SK-N-SH treated with all-trans-retinoic acid at 6 μM for 48 hours (cell line): ENCODE measurements at regions not wholly inside any gene's neighbourhood (a gene's known extent, or its start where the extent isn't known, plus 50 kb on each side); places are given as distances from the start of the nearest gene placed in this dataset.

ENCODE experiments used
- ESRRG ChIP-seq: fragments of 250-450 bp; sonication (Bioruptor Pico); IDR thresholded peaks from 2 replicates; pipeline ENCODE4 v1.6.1; 2021; ENCODE audit warnings: mild to moderate bottlenecking
- RARB ChIP-seq: fragments of 250-450 bp; sonication (Bioruptor Pico); IDR thresholded peaks from 2 replicates; pipeline ENCODE4 v1.8.0; 2021; ENCODE audit warnings: mild to moderate bottlenecking, moderate library complexity
- ZNF8 ChIP-seq: fragments of 450-650 bp; formaldehyde crosslinking; IDR thresholded peaks from 2 replicates; pipeline ENCODE4 v1.5.0; 2020; ENCODE audit warnings: mild to moderate bottlenecking, moderate library complexity
- TF ChIP-seq, protein P1 (sequence below): fragments of 250-450 bp; sonication (Bioruptor Pico); IDR thresholded peaks from 2 replicates; pipeline ENCODE4 v1.8.0; 2020; ENCODE audit warnings: mild to moderate bottlenecking, moderate library complexity, borderline replicate concordance
- TF ChIP-seq, protein P2 (sequence below): fragments of 250-450 bp; sonication (Bioruptor Pico); IDR thresholded peaks from 2 replicates; pipeline ENCODE4 v1.5.0; 2020; ENCODE audit warnings: mild to moderate bottlenecking, moderate library complexity

DNA sequence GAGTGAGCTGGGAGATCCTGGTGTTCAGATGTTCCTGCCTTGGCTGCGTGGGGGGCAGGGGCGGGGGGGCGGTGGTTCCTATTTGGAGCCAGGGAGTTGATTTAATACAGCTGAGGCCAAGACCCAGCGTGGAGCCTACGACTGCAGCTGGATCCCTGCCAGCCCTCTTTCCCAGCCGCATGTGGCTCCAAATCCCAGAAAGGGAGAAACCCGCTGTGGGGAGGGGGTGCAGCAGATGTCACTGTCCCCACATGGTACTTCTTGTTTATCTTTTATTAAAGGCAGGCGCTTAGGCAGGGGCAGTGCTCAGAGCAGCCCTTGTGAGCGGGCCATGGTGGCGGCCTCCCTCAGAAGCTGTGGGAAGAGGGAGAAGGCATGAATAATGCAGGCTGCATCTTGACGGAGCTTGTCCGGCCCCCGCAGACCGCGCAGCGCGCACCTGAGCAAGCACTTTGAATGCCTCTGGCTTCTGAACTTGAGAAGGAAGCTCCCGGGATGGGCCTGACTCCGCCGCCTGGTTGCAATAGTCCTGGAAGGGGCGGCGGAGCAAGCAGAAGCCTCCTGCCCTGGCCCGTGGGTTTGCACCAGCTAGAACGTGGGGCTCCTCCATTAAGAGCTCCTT, 112.1 kb downstream of the GLI2 start:
- TF ChIP-seq ESRRG (CRISPR knock-in tag) (no peak), RARB (CRISPR knock-in tag) (no peak), ZNF8 (CRISPR knock-in tag) (no peak)
- TF ChIP-seq, protein P1, sequence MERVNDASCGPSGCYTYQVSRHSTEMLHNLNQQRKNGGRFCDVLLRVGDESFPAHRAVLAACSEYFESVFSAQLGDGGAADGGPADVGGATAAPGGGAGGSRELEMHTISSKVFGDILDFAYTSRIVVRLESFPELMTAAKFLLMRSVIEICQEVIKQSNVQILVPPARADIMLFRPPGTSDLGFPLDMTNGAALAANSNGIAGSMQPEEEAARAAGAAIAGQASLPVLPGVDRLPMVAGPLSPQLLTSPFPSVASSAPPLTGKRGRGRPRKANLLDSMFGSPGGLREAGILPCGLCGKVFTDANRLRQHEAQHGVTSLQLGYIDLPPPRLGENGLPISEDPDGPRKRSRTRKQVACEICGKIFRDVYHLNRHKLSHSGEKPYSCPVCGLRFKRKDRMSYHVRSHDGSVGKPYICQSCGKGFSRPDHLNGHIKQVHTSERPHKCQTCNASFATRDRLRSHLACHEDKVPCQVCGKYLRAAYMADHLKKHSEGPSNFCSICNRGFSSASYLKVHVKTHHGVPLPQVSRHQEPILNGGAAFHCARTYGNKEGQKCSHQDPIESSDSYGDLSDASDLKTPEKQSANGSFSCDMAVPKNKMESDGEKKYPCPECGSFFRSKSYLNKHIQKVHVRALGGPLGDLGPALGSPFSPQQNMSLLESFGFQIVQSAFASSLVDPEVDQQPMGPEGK (CRISPR knock-in tag) = no peak
- TF ChIP-seq, protein P2, sequence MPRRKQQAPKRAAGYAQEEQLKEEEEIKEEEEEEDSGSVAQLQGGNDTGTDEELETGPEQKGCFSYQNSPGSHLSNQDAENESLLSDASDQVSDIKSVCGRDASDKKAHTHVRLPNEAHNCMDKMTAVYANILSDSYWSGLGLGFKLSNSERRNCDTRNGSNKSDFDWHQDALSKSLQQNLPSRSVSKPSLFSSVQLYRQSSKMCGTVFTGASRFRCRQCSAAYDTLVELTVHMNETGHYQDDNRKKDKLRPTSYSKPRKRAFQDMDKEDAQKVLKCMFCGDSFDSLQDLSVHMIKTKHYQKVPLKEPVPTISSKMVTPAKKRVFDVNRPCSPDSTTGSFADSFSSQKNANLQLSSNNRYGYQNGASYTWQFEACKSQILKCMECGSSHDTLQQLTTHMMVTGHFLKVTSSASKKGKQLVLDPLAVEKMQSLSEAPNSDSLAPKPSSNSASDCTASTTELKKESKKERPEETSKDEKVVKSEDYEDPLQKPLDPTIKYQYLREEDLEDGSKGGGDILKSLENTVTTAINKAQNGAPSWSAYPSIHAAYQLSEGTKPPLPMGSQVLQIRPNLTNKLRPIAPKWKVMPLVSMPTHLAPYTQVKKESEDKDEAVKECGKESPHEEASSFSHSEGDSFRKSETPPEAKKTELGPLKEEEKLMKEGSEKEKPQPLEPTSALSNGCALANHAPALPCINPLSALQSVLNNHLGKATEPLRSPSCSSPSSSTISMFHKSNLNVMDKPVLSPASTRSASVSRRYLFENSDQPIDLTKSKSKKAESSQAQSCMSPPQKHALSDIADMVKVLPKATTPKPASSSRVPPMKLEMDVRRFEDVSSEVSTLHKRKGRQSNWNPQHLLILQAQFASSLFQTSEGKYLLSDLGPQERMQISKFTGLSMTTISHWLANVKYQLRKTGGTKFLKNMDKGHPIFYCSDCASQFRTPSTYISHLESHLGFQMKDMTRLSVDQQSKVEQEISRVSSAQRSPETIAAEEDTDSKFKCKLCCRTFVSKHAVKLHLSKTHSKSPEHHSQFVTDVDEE = no peak
